OCI-LY3 (cell line): ENCODE measurements at regions not wholly inside any gene's neighbourhood (a gene's known extent, or its start where the extent isn't known, plus 50 kb on each side); places are given as distances from the start of the nearest gene placed in this dataset.

Experiments used
- EZH2phosphoT487 ChIP-seq: fragments of 200-600 bp; shearing (Covaris generic); IDR thresholded peaks from 2 replicates; pipeline ENCODE4 v1.6.1; 2018; ENCODE audit warnings: antibody characterized with exemption, mixed run types, low read depth
- TF ChIP-seq, protein P1 (sequence below): fragments of 200-600, 300-600 bp; sonication (generic); IDR thresholded peaks from 2 replicates; pipeline ENCODE4 v1.5.1; 2014; ENCODE audit warnings: antibody characterized with exemption, low read length, low read depth

DNA sequence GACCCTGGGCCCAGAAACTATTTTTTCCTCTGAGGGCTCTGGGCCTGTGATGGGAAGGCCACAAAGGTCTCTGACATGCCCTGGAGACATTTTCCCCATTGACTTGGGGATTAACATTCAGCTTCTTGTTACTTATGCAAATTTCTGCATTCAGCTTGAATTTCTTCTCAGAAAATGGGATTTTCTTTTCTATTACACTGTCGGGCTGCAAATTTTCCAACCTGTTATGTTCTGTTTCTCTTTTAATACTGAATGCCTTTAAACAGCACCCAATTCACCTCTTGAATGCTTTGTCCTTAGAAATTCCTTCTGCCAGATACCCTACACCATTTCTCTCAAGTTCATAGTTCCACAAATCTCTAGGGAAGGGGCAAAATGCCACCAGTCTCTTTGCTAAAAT, 241.0 kb downstream of the HNMT start:
- no peak for TF ChIP-seq EZH2phosphoT487
- TF ChIP-seq, protein P1, sequence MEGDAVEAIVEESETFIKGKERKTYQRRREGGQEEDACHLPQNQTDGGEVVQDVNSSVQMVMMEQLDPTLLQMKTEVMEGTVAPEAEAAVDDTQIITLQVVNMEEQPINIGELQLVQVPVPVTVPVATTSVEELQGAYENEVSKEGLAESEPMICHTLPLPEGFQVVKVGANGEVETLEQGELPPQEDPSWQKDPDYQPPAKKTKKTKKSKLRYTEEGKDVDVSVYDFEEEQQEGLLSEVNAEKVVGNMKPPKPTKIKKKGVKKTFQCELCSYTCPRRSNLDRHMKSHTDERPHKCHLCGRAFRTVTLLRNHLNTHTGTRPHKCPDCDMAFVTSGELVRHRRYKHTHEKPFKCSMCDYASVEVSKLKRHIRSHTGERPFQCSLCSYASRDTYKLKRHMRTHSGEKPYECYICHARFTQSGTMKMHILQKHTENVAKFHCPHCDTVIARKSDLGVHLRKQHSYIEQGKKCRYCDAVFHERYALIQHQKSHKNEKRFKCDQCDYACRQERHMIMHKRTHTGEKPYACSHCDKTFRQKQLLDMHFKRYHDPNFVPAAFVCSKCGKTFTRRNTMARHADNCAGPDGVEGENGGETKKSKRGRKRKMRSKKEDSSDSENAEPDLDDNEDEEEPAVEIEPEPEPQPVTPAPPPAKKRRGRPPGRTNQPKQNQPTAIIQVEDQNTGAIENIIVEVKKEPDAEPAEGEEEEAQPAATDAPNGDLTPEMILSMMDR, result no peak
